Stomach (tissue), 4 donors: ENCODE measurements at regions not wholly inside any gene's neighbourhood (a gene's known extent, or its start where the extent isn't known, plus 50 kb on each side); places are given as distances from the start of the nearest gene placed in this dataset.

ENCODE experiments used
- POLR2A ChIP-seq, 4 donors: fragments of 450-650 bp; IDR thresholded peaks; one replicate each; pipeline ENCODE4 v1.6.1; 2016; ENCODE audit warnings: antibody characterized with exemption in 4 of 4, control low read depth in 2 of 4, mild to moderate bottlenecking in 1 of 4, moderate library complexity in 1 of 4
- POLR2AphosphoS5 ChIP-seq, 3 donors: sonication (generic); formaldehyde crosslinking; IDR thresholded peaks; one replicate each; pipeline ENCODE4 v1.6.1; 2016; ENCODE audit warnings: antibody characterized with exemption in 3 of 3
- TF ChIP-seq, protein P1 (sequence below), 7 experiments: fragments of 450-650 bp in 4 of 7; fragments of 200-600 bp in 3 of 7; sonication (generic) in 3 of 7; IDR thresholded peaks; one replicate each; pipeline ENCODE4 v1.5.1; 2016 to 2019; ENCODE audit warnings: antibody characterized with exemption in 7 of 7, control low read depth in 2 of 7, mild to moderate bottlenecking in 1 of 7

DNA sequence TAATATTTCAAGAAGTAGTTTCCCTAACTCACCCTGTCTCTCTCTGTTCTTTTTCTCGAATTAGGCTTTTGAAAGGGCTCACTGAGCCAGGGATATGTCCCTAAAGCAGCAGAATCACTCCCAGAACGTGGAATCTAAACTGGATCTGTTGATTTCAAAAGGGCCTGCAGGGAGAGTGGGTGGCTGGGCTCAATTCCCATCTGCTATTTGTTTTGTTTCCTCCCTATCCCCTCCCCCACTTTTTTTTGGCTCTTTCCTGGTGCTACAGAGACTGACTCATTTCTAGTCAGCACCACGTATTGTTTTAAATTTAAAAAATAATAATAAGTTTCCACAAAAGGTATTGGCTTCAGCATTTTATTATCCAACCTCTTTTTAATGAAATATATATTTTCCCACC, 961.5 kb downstream of the FAM181B start:
- TF ChIP-seq, protein P1, sequence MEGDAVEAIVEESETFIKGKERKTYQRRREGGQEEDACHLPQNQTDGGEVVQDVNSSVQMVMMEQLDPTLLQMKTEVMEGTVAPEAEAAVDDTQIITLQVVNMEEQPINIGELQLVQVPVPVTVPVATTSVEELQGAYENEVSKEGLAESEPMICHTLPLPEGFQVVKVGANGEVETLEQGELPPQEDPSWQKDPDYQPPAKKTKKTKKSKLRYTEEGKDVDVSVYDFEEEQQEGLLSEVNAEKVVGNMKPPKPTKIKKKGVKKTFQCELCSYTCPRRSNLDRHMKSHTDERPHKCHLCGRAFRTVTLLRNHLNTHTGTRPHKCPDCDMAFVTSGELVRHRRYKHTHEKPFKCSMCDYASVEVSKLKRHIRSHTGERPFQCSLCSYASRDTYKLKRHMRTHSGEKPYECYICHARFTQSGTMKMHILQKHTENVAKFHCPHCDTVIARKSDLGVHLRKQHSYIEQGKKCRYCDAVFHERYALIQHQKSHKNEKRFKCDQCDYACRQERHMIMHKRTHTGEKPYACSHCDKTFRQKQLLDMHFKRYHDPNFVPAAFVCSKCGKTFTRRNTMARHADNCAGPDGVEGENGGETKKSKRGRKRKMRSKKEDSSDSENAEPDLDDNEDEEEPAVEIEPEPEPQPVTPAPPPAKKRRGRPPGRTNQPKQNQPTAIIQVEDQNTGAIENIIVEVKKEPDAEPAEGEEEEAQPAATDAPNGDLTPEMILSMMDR (IDR thresholded peaks at IDR 0.05), result no peak
- TF ChIP-seq POLR2A (IDR thresholded peaks at IDR 0.05) (no peak), POLR2AphosphoS5 (IDR thresholded peaks at IDR 0.05) (no peak)
